ENCODE measurements at regions not wholly inside any gene's neighbourhood (a gene's known extent, or its start where the extent isn't known, plus 50 kb on each side); places are given as distances from the start of the nearest gene placed in this dataset.

DNA sequence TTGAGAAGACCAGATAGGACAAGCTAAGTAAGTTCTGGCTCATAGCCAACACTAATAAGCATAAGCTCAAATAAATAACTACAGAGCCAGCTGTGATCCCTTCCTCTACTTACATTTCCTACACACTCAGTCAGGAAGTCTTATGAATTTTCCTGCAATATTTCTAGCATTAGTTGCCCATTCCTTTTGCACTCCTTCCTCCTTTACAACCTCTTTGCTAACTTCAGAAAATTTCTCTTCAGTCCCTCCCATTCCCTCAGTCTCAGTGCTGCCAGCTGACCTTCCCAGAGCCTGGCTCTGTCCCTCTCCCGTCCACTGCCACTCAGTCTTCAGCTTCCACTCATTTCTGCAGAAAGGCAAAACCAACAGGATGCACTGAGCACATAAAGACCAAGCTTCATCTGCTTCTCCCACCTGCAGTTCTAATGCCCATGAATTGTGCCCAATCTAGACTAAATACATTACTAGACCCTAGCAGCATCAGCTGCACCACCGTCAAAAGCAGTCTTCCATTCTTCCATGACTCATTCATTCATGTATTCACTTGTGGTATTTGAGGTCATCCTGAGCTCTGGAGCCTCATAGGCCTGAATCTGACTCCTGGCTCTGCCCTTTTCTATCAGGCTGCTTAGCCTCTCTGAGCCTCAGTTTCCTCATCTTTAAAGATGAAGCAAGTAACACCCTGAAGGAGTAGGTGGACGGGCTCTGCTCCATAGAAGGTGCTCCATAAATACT lies 54.6 kb upstream of the SIPA1L2 start:
- TF ChIP-seq CTCF (IDR thresholded peaks at IDR 0.05) (no peak), POLR2A (IDR thresholded peaks at IDR 0.05) (no peak)

All from body of pancreas (tissue), 4 donors.